HepG2 (cell line): ENCODE measurements at regions not wholly inside any gene's neighbourhood (a gene's known extent, or its start where the extent isn't known, plus 50 kb on each side); places are given as distances from the start of the nearest gene placed in this dataset.

ENCODE experiments used
- ADNP ChIP-seq: sonication (generic); formaldehyde crosslinking; IDR thresholded peaks from 2 replicates; pipeline ENCODE4 v1.4.0; 2020; ENCODE audit warnings: missing genetic modification reagents
- ARID2 ChIP-seq: sonication (generic); formaldehyde crosslinking; IDR thresholded peaks from 2 replicates; pipeline ENCODE4 v1.8.1; 2022; ENCODE audit warnings: mild to moderate bottlenecking, missing genetic modification reagents, borderline replicate concordance
- IKZF4 ChIP-seq: sonication (generic); formaldehyde crosslinking; IDR thresholded peaks from 2 replicates; pipeline ENCODE4 v1.5.1; 2020; ENCODE audit warnings: borderline replicate concordance, mild to moderate bottlenecking, low read depth, missing genetic modification reagents; ENCODE audit errors: not compliant biosample characterization
- MXD4 ChIP-seq: IDR thresholded peaks from 2 replicates; pipeline ENCODE4 v1.6.1; 2016; ENCODE audit warnings: mild to moderate bottlenecking, missing biosample characterization, missing genetic modification reagents
- POLR2AphosphoS2 ChIP-seq: IDR thresholded peaks from 2 replicates; pipeline ENCODE4 v1.6.1; 2011; ENCODE audit warnings: low read depth, low read length, improper control_type of control experiment
- RAD21 ChIP-seq: fragments of 450-650 bp; formaldehyde crosslinking; IDR thresholded peaks from 2 replicates; pipeline ENCODE4 v1.5.0; 2020; ENCODE audit warnings: mild to moderate bottlenecking
- RELA ChIP-seq: sonication (generic); formaldehyde crosslinking; IDR thresholded peaks from 2 replicates; pipeline ENCODE4 v1.4.0; 2020; ENCODE audit warnings: missing genetic modification reagents
- RORA ChIP-seq: sonication (generic); formaldehyde crosslinking; IDR thresholded peaks from 2 replicates; pipeline ENCODE4 v1.5.0; 2020; ENCODE audit warnings: mild to moderate bottlenecking, missing genetic modification reagents, moderate library complexity
- SRY ChIP-seq: sonication (generic); formaldehyde crosslinking; IDR thresholded peaks from 2 replicates; pipeline ENCODE4 v1.8.0; 2022; ENCODE audit warnings: mild to moderate bottlenecking, missing genetic modification reagents
- SYNCRIP ChIP-seq: fragments of 200-400 bp; formaldehyde crosslinking; IDR thresholded peaks from 2 replicates; pipeline ENCODE4 v1.6.1; 2018; ENCODE audit warnings: mild to moderate bottlenecking, low read depth, low read length; ENCODE audit not compliant: insufficient read depth
- ZFP36L1 ChIP-seq: sonication (generic); formaldehyde crosslinking; IDR thresholded peaks from 2 replicates; pipeline ENCODE4 v1.8.0; 2022; ENCODE audit warnings: mild to moderate bottlenecking, missing genetic modification reagents, moderate library complexity
- ZNF256 ChIP-seq: sonication (generic); formaldehyde crosslinking; conservative IDR thresholded peaks from 2 replicates; pipeline ENCODE4 v1.4.0; 2020; ENCODE audit warnings: missing genetic modification reagents
- ZNF331 ChIP-seq: sonication (generic); formaldehyde crosslinking; IDR thresholded peaks from 2 replicates; pipeline ENCODE4 v1.4.0; 2020; ENCODE audit warnings: missing genetic modification reagents
- ZNF383 ChIP-seq: sonication (generic); formaldehyde crosslinking; IDR thresholded peaks from 2 replicates; pipeline ENCODE4 v1.4.0; 2020; ENCODE audit warnings: missing genetic modification reagents, mild to moderate bottlenecking, borderline replicate concordance
- ZNF484 ChIP-seq: sonication (generic); formaldehyde crosslinking; IDR thresholded peaks from 2 replicates; pipeline ENCODE4 v1.5.1; 2020; ENCODE audit warnings: mild to moderate bottlenecking, low read depth, missing genetic modification reagents, borderline replicate concordance
- ZNF557 ChIP-seq: sonication (generic); formaldehyde crosslinking; IDR thresholded peaks from 2 replicates; pipeline ENCODE4 v1.4.0; 2020; ENCODE audit warnings: missing genetic modification reagents
- ZNF569 ChIP-seq: sonication (generic); formaldehyde crosslinking; IDR thresholded peaks from 2 replicates; pipeline ENCODE4 v1.5.0; 2020; ENCODE audit warnings: mild to moderate bottlenecking, missing genetic modification reagents, moderate library complexity, borderline replicate concordance
- ZNF766 ChIP-seq: sonication (generic); formaldehyde crosslinking; IDR thresholded peaks from 2 replicates; pipeline ENCODE4 v1.5.0; 2020; ENCODE audit warnings: missing genetic modification reagents, borderline replicate concordance
- ZNF773 ChIP-seq: sonication (generic); formaldehyde crosslinking; IDR thresholded peaks from 2 replicates; pipeline ENCODE4 v1.4.0; 2020; ENCODE audit warnings: missing genetic modification reagents, borderline replicate concordance
- TF ChIP-seq, protein P1 (sequence below): sonication (generic); formaldehyde crosslinking; IDR thresholded peaks from 2 replicates; pipeline ENCODE4 v1.5.1; 2020; ENCODE audit warnings: missing genetic modification reagents, mild to moderate bottlenecking, borderline replicate concordance
- TF ChIP-seq, protein P2 (sequence below): sonication (generic); formaldehyde crosslinking; IDR thresholded peaks from 2 replicates; pipeline ENCODE4 v1.5.0; 2020; ENCODE audit warnings: missing genetic modification reagents
- TF ChIP-seq, protein P3 (sequence below): sonication (generic); formaldehyde crosslinking; IDR thresholded peaks from 2 replicates; pipeline ENCODE4 v1.5.0; 2020; ENCODE audit warnings: missing genetic modification reagents
- TF ChIP-seq, protein P4 (sequence below): IDR thresholded peaks from 2 replicates; pipeline ENCODE4 v1.6.1; 2016; ENCODE audit warnings: missing compliant biosample characterization, missing genetic modification reagents, borderline replicate concordance
- TF ChIP-seq, protein P5 (sequence below): sonication (generic); formaldehyde crosslinking; IDR thresholded peaks from 2 replicates; pipeline ENCODE4 v1.4.0; 2020; ENCODE audit warnings: missing genetic modification reagents, borderline replicate concordance

DNA sequence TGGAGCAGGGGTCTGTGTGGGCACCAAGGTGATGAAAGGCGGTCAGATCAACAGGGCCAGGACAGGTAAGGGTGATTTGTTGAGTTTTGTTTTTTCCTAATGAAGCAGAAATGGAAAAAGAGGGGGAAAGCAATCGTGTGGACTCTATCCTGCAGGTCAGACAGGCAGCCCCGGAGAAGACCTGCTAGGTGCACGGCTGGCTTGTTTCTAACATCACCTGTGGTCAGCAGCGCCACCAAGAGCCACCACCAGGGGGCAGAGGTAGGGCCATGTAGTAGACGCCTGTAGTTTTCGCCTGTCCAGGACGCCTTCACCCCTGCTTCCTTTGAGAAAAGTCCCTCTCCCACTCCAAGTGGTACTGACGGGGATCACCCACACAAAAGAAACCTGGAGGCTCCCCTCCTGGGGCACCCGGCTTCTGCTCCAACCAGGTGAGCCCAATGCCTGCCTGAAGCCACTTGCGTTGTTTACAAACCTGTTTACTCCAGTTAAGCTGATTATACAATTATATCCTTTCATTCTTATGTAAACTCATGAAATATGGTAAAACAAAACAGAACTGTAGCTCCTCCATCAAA lies 54.2 kb upstream of the SEC14L1 start (continued):
- TF ChIP-seq, protein P1, sequence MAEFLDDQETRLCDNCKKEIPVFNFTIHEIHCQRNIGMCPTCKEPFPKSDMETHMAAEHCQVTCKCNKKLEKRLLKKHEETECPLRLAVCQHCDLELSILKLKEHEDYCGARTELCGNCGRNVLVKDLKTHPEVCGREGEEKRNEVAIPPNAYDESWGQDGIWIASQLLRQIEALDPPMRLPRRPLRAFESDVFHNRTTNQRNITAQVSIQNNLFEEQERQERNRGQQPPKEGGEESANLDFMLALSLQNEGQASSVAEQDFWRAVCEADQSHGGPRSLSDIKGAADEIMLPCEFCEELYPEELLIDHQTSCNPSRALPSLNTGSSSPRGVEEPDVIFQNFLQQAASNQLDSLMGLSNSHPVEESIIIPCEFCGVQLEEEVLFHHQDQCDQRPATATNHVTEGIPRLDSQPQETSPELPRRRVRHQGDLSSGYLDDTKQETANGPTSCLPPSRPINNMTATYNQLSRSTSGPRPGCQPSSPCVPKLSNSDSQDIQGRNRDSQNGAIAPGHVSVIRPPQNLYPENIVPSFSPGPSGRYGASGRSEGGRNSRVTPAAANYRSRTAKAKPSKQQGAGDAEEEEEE (CRISPR knock-in tag): 0 out of 2 replicates have a peak, but pooled peaks have one; percentile 60
- TF ChIP-seq ZNF484 (no peak), POLR2AphosphoS2 (no peak), IKZF4 (CRISPR knock-in tag) (no peak), RELA (CRISPR knock-in tag) (no peak), SRY (CRISPR knock-in tag) (0 out of 2 replicates have a peak, but pooled peaks have one; percentile 28), RAD21 (peak; percentile 88), ZNF766 (CRISPR knock-in tag) (no peak), MXD4 (CRISPR knock-in tag) (no peak), ZNF256 (CRISPR knock-in tag) (no peak), SYNCRIP (no peak), ZFP36L1 (no peak), ARID2 (CRISPR knock-in tag) (no peak), RORA (CRISPR knock-in tag) (no peak), ZNF331 (CRISPR knock-in tag) (no peak), ZNF773 (CRISPR knock-in tag) (no peak), ZNF557 (no peak), ZNF383 (CRISPR knock-in tag) (no peak), ZNF569 (no peak), ADNP (CRISPR knock-in tag) (no peak)
- TF ChIP-seq, protein P2, sequence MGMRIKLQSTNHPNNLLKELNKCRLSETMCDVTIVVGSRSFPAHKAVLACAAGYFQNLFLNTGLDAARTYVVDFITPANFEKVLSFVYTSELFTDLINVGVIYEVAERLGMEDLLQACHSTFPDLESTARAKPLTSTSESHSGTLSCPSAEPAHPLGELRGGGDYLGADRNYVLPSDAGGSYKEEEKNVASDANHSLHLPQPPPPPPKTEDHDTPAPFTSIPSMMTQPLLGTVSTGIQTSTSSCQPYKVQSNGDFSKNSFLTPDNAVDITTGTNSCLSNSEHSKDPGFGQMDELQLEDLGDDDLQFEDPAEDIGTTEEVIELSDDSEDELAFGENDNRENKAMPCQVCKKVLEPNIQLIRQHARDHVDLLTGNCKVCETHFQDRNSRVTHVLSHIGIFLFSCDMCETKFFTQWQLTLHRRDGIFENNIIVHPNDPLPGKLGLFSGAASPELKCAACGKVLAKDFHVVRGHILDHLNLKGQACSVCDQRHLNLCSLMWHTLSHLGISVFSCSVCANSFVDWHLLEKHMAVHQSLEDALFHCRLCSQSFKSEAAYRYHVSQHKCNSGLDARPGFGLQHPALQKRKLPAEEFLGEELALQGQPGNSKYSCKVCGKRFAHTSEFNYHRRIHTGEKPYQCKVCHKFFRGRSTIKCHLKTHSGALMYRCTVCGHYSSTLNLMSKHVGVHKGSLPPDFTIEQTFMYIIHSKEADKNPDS: 0 out of 2 replicates have a peak, but pooled peaks have one; percentile 18
- TF ChIP-seq, protein P3, sequence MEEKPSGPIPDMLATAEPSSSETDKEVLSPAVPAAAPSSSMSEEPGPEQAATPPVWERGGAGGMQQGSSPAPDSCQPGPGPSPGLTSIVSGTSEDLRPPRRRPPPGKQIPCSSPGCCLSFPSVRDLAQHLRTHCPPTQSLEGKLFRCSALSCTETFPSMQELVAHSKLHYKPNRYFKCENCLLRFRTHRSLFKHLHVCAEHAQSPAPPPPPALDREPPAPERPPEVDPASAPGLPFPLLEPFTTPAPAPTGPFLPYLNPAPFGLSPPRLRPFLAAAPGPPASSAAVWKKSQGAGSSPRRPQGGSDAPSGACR (CRISPR knock-in tag): peak; percentile 20; the same call in 1 of the 2 replicates
- TF ChIP-seq, protein P4, sequence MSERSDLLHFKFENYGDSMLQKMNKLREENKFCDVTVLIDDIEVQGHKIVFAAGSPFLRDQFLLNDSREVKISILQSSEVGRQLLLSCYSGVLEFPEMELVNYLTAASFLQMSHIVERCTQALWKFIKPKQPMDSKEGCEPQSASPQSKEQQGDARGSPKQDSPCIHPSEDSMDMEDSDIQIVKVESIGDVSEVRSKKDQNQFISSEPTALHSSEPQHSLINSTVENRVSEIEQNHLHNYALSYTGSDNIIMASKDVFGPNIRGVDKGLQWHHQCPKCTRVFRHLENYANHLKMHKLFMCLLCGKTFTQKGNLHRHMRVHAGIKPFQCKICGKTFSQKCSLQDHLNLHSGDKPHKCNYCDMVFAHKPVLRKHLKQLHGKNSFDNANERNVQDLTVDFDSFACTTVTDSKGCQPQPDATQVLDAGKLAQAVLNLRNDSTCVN (CRISPR knock-in tag): 0 out of 2 replicates have a peak, but pooled peaks have one; percentile 32
- TF ChIP-seq, protein P5, sequence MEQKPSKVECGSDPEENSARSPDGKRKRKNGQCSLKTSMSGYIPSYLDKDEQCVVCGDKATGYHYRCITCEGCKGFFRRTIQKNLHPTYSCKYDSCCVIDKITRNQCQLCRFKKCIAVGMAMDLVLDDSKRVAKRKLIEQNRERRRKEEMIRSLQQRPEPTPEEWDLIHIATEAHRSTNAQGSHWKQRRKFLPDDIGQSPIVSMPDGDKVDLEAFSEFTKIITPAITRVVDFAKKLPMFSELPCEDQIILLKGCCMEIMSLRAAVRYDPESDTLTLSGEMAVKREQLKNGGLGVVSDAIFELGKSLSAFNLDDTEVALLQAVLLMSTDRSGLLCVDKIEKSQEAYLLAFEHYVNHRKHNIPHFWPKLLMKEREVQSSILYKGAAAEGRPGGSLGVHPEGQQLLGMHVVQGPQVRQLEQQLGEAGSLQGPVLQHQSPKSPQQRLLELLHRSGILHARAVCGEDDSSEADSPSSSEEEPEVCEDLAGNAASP (CRISPR knock-in tag): peak; percentile 52; the same call in 1 of the 2 replicates
